A204.1 (cell line): ENCODE measurements at regions not wholly inside any gene's neighbourhood (a gene's known extent, or its start where the extent isn't known, plus 50 kb on each side); places are given as distances from the start of the nearest gene placed in this dataset.
"Not testable (repeated sequence)": the region's sequence is repeated elsewhere in the genome, so short reads cannot be mapped to it uniquely, and the experiment has no call there.

ENCODE experiments used
- FAIRE-seq: peaks from 2 replicates; lab custom pipeline; 2012; peaks lifted over from hg19 to GRCh38; lab: Jason Lieb, UNC

DNA sequence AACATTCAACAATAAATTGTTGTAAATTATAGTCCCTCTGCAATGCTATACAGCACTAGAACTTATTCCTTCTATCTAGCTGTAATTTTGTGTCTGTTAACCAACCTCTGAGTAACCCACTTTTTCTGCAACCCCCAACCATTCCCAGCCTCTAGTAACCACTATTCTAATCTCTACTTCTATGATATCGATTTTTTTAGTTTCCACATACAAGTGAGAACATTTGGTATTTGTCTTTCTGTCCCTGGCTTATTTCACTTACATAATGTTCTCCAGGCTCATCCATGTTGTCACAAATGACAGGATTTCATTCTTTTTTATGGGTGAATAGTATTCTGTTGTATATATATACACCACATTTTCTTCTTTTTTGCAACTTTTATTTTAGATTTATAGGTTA lies 147.6 kb downstream of the MAIP1 start:
- no peak for FAIRE-seq

DNA sequence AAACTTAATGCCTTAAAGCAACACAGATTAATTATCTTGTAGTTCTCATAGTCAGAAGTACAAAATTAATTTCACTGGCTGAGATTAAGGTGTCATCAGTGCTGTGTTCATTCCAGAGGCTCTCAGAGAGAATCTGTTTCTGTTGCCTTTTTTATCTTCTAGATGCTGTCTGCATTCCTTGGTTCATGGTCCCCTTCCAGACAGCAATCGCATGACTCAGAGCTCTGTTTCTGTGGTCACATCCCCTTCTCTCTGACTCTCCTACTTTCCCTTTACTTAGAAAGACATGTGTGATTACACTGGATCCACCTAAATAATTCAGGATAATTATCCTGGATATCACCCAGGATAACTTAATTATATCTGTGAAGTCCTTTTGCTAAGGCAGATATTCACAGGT lies 148.6 kb downstream of the MAIP1 start:
- no peak for FAIRE-seq

GRCh38 chr2:200107514-200108217 lies 152.3 kb downstream of the MAIP1 start:
- no peak for FAIRE-seq

DNA sequence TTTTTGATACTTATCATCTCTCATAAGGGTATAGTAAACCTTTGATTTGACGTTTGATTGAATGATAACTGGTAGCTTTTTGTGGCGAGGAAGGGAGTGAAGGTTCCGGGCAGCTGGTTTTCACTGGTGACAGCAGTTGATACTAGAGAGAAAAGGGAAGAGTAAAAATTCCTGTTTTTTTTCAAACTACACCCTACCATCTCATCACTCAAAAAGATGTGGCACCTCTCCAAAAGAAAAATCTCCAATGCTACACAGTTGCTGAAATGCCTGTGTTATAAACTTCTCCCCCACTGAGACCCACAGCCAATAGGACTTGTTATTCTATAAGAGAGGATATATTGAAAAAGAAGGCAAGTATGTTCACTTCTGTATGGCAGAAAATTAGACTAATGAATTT lies 154.0 kb downstream of the MAIP1 start:
- no peak for FAIRE-seq

DNA sequence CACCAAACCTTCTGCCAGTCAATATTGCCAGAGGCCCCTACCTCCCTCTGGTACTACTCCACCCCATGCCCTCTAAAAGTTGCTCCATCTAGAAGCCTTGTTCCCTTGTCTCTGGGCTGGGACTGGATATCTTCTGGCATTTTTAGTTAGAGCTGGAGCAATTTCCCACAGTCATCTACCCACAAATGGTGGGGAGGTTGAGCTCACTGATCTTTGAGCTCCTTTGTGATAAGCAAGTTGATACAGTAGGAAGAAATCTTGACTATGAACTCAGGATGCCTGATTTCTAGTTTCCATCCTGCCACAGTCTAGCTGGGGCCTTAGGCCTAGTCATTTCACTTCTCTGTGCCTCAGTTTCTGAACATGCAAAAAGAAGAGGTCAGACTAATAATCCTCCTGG lies 155.0 kb downstream of the MAIP1 start:
- FAIRE-seq, result no peak

- not testable (repeated sequence) for FAIRE-seq
Measured at GRCh38 chr2:200113016-200113799, 157.8 kb downstream of the MAIP1 start.

- no peak for FAIRE-seq
Measured at GRCh38 chr2:200119236-200119635, 163.9 kb downstream of the MAIP1 start.

DNA sequence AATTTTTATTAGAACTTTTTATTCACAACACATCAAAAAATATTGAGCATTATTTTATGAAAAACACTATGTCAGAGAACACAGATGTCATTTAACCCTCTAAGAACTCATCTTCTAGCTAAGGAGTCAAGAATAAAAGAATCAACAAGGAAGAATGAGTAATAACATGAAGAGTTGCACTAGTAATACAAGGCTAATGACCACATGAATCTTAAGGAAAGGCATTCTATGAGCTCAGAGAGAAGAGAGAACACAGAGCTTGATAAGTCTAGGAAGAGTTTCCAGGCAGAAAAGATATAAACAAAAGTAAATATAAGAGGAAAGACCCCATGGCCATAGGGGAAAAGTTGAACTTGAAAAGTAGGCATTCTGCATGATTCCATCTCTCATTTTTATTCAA lies 166.5 kb downstream of the MAIP1 start:
- no peak for FAIRE-seq

- FAIRE-seq, result no peak
Measured at GRCh38 chr2:200122683-200123082, 167.3 kb downstream of the MAIP1 start.

DNA sequence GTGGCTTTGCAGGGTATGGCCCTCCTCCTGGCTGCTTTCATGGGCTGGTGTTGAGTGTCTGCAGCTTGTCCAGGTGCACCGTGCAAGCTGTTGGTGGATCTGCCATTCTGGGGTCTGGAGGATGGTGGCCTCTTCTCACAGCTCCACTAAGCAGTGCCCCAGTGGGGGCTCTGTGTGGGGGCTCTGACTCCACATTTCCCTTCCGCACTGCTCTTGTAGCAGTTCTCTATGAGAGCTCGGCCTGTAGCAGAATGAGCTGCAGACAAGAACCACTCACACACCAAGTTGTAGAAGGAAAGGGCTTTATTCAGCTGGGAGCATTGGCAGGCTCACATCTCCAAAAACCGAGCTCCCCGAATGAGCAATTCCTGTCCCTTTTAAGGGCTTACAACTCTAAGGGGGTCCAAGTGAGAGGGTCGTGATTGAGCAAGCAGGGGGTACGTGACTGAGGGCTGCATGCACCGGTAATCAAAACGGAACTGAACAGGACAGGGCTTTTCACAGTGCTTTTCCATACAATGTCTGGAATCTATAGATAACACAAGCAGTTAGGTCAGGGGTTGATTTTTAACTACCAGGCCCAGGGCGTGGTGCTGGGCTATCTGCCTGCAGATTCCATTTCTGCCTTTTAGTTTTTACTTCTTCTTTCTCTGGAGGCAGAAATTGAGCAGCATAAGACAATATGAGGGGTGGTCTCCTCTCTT lies 169.4 kb downstream of the MAIP1 start:
- FAIRE-seq, result not testable (repeated sequence)

DNA sequence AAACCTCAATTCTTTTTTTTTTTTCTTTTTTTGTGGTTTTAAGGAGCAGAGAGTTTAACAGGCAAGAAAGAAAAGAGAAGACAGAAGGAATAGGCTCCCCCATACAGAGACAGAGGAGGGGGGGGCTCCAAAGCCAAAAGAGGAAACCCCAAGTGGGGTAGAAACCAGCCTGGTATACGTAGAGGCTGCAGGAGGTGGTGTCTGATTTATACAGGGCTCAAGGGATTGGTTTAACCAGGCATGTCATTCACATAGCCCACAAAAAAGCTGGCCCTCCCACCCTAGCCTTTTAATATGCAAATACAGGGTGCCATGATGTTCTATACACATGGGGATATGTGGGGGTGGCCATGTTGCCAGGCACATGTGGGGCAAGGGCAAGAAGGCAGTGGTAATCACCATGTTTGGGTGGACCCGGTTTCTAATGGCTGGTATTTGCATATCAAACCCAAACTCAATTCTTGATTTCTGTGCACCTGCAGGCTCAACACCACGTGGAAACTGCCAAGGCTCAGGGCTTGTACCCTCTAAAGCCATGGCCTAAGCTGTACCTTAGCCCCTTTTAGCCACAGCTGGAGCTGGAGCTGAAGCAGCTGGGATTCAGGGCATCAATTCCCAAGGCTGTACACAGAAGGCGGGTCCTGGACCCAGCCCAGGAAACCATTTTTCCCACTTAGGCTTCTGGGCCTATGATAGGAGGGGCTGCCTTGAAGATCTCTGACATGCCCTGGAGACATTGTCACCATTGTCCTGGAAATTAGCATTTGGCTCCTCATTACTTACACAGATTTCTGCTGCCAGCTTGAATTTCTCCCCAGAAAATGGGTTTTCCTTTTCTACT lies 170.3 kb downstream of the MAIP1 start:
- FAIRE-seq, result no peak

DNA sequence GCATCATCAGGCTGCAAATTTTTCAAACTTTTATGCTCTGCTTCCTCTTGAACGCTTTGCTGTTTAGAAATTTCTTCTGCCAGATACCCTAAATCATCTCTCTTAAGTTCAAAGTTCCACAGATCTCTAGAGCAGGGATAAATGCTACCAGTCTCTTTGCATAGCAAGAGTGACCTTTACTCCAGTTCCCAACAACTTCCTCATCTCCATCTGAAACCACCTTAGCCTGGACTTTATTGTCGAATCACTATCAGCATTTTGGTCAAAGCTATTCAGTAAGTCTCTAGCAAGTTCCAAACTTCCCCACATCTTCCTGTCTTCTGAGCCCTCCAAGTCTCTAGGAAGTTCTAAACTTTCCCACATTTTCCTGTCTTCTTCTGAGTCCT lies 170.9 kb downstream of the MAIP1 start:
- not testable (repeated sequence) for FAIRE-seq

DNA sequence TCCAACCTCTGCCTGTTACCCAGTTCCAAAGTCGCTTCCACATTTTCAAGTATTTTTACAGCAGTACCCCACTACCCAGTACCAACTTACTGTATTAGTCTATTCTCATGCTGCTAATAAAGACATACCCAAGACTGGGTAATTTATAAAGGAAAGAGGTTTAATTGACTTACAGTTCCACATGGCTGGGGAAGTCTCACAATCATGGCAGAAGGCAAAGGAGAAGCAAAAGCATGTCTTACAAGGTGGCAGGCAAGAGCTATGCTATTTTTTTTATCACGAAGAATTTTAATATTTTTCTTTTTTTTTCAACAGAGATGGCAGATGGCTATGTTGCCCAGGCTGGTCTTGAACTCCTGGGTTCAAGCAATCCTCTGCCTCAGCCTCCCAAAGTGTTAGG lies 171.3 kb downstream of the MAIP1 start:
- FAIRE-seq, result not testable (repeated sequence)

- no peak for FAIRE-seq
Measured at GRCh38 chr2:200127848-200128247, 172.5 kb downstream of the MAIP1 start.

GRCh38 chr2:200128296-200128695 lies 172.9 kb downstream of the MAIP1 start:
- no peak for FAIRE-seq

DNA sequence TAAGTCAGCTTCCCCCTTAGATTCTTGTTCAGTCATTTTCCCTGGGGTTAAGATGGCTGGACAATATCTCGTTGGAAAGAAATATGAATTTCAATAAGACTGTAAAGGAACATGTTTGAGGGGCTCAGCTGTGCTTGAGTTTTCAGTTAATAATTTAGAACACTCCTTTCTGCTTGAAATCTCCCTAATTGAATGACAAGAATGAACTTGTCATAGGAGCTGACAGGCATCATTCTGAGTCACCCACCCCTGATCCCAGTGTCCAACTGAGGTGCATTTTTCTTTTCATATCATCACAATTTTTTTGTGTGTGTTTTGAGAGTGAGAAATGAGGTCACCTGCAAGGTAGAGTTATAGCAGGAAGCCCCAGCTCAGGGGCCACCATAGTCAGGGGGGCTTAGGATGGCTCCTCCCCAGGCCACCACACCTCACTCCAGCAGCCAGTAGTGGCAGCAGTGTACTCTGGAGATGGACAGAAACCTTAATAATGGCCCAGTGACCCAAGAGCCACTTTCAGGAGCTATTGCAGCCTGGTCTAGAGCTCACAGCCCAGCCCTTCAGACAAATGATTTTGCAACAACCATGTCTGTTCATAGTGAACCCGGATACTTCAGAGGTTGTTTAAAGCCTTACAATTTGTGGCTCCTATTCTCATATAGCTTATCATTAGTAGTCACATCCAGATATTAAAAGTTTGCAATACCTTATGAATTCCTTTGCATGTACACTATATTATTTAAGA lies 174.5 kb downstream of the MAIP1 start:
- FAIRE-seq, result no peak

GRCh38 chr2:200130762-200131166 lies 175.4 kb downstream of the MAIP1 start:
- FAIRE-seq, result no peak

GRCh38 chr2:200131307-200131706 lies 175.2 kb upstream of the SPATS2L start:
- FAIRE-seq, result no peak

DNA sequence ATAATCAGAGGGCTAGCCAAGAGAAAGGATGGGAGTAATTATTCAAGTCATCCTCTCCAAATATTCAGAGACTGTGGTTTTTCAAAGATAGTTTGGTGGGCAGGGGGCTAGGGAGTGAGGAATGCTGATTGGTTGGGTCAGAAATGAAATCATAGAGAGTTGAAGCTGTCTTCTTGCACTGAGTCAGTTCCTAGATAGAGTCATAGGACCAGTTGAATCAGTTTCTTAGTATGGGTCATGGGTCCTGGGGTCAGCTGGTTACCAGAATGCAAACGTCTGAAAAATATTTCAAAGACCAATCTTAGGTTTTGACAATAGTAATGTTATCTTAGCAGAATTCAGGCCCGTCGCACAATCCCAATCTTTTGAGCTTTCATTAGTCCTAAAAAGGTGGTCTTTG lies 171.4 kb upstream of the SPATS2L start:
- FAIRE-seq, result no peak

GRCh38 chr2:200136655-200137054 lies 169.8 kb upstream of the SPATS2L start:
- no peak for FAIRE-seq

- FAIRE-seq, result no peak
Measured at GRCh38 chr2:200137271-200137670, 169.2 kb upstream of the SPATS2L start.

DNA sequence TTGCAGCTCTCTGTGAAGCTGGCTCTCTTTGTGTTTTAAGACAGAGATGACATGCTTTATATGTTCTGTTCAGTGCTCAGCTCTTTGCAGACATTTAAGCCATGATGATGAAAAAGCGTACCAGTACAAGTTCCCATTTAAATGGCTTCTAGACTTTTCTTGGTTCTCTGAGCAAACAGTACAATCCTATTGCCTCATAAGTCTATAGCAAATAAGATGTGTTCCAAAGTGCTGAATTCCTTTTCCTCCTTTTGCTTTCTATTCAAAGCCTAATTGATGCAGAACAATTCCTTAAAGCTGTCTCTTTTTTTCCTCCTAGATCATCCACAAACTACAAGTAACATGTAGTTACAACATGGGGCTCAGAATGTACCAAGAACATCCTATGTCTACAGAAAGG lies 168.8 kb upstream of the SPATS2L start:
- no peak for FAIRE-seq
